GM18499 (cell line): ENCODE measurements at regions not wholly inside any gene's neighbourhood (a gene's known extent, or its start where the extent isn't known, plus 50 kb on each side); places are given as distances from the start of the nearest gene placed in this dataset.

Experiments used
- ATAC-seq: cut with Tn5 transposase; IDR thresholded peaks from one replicate; pipeline ENCODE4 v1.9.1; 2021; ENCODE audit warnings: moderate number of reproducible peaks; ENCODE audit not compliant: insufficient read depth, unreplicated experiment

GRCh38 chr9:21561502-21561901 is 79.4 kb upstream of the IFNE start:
- no peak for ATAC-seq

- ATAC-seq, result no peak
Measured at GRCh38 chr9:21564175-21564574, 82.1 kb upstream of the IFNE start.

- ATAC-seq, result no peak
Measured at GRCh38 chr9:21565155-21565554, 83.0 kb upstream of the IFNE start.

- ATAC-seq, result no peak
Measured at GRCh38 chr9:21567926-21568325, 85.8 kb upstream of the IFNE start.

GRCh38 chr9:21568484-21568883 is 86.4 kb upstream of the IFNE start:
- no peak for ATAC-seq

GRCh38 chr9:21569721-21570120 is 87.6 kb upstream of the IFNE start:
- no peak for ATAC-seq

- ATAC-seq, result no peak
Measured at GRCh38 chr9:21570643-21571275, 88.6 kb upstream of the IFNE start.

GRCh38 chr9:21574261-21574660 is 92.1 kb upstream of the IFNE start:
- ATAC-seq, result no peak

GRCh38 chr9:21576331-21577189 is 94.4 kb upstream of the IFNE start:
- ATAC-seq, result no peak

GRCh38 chr9:21579247-21579671 is 97.1 kb upstream of the IFNE start:
- ATAC-seq, result no peak

GRCh38 chr9:21579743-21580142 is 97.6 kb upstream of the IFNE start:
- ATAC-seq, result no peak

GRCh38 chr9:21580636-21581378 is 98.7 kb upstream of the IFNE start:
- ATAC-seq, result no peak

- ATAC-seq, result no peak
Measured at GRCh38 chr9:21583628-21584377, 101.7 kb upstream of the IFNE start.

GRCh38 chr9:21584890-21585289 is 102.8 kb upstream of the IFNE start:
- no peak for ATAC-seq

- no peak for ATAC-seq
Measured at GRCh38 chr9:21585756-21586752, 103.9 kb upstream of the IFNE start.

GRCh38 chr9:21589344-21590056 is 107.4 kb upstream of the IFNE start:
- ATAC-seq, result no peak

GRCh38 chr9:21590058-21590996 is 108.2 kb upstream of the IFNE start:
- no peak for ATAC-seq
